GM04504 (cell line): ENCODE measurements at regions not wholly inside any gene's neighbourhood (a gene's known extent, or its start where the extent isn't known, plus 50 kb on each side); places are given as distances from the start of the nearest gene placed in this dataset.

Source experiments
- DNase-seq: peaks from one replicate; pipeline ENCODE4 v3.0.0-alpha.2; 2012; ENCODE audit warnings: low read depth

- DNase-seq = no peak
These were observed 105.3 kb downstream of the FOXL1 start for GRCh38 chr16:86683441-86684194.

- DNase-seq = no peak
These were observed 106.7 kb downstream of the FOXL1 start for GRCh38 chr16:86685076-86685475.

GRCh38 chr16:86690970-86691369 lies 112.6 kb downstream of the FOXL1 start:
- DNase-seq = no peak

GRCh38 chr16:86692426-86692825 lies 114.1 kb downstream of the FOXL1 start:
- DNase-seq = no peak

- no peak for DNase-seq
These were observed 114.7 kb downstream of the FOXL1 start for GRCh38 chr16:86693033-86693432.

GRCh38 chr16:86697715-86698114 lies 119.4 kb downstream of the FOXL1 start:
- DNase-seq = no peak

- no peak for DNase-seq
These were observed 121.9 kb downstream of the FOXL1 start for GRCh38 chr16:86700046-86700945.

GRCh38 chr16:86701286-86701975 lies 123.1 kb downstream of the FOXL1 start:
- DNase-seq = no peak

GRCh38 chr16:86702824-86703588 lies 124.7 kb downstream of the FOXL1 start:
- no peak for DNase-seq

GRCh38 chr16:86704516-86704915 lies 126.2 kb downstream of the FOXL1 start:
- DNase-seq = no peak

- DNase-seq = no peak
These were observed 128.4 kb downstream of the FOXL1 start for GRCh38 chr16:86706726-86707125.

- DNase-seq = no peak
These were observed 128.8 kb downstream of the FOXL1 start for GRCh38 chr16:86707171-86707570.

GRCh38 chr16:86707581-86707980 lies 129.2 kb downstream of the FOXL1 start:
- DNase-seq = no peak

- DNase-seq = no peak
These were observed 130.1 kb downstream of the FOXL1 start for GRCh38 chr16:86708431-86708830.

GRCh38 chr16:86709103-86709502 lies 130.8 kb downstream of the FOXL1 start:
- DNase-seq = no peak

- no peak for DNase-seq
These were observed 131.7 kb downstream of the FOXL1 start for GRCh38 chr16:86709902-86710601.

- DNase-seq = no peak
These were observed 132.2 kb downstream of the FOXL1 start for GRCh38 chr16:86710602-86710950.

GRCh38 chr16:86712158-86713009 lies 134.0 kb downstream of the FOXL1 start:
- DNase-seq = no peak

- DNase-seq = no peak
These were observed 134.8 kb downstream of the FOXL1 start for GRCh38 chr16:86713021-86713631.

GRCh38 chr16:86714166-86714565 lies 135.8 kb downstream of the FOXL1 start:
- no peak for DNase-seq
